ENCODE measurements at regions not wholly inside any gene's neighbourhood (a gene's known extent, or its start where the extent isn't known, plus 50 kb on each side); places are given as distances from the start of the nearest gene placed in this dataset.
A peak's percentile ranks its signal among the peaks of the same experiment; 100 is the strongest.
"Not testable (repeated sequence)": the region's sequence is repeated elsewhere in the genome, so short reads cannot be mapped to it uniquely, and the experiment has no call there.

GRCh38 chr14:89673512-89674225, 256.6 kb upstream of the FOXN3 start:
- DNase-seq (ENCODE audit: low read depth): peak; percentile 41
- TF ChIP-seq CTCF (IDR thresholded peaks at IDR 0.05; ENCODE audit: low read length, missing control alignments): no peak
- no peak overlapping the region for H3K4me3 ChIP-seq (replicated peaks; ENCODE audit: low read depth, low read length)

GRCh38 chr14:89672636-89673511, 255.8 kb upstream of the FOXN3 start:
- H3K4me3 ChIP-seq (replicated peaks; ENCODE audit: low read depth, low read length): no peak overlapping the region
- no peak for TF ChIP-seq CTCF (IDR thresholded peaks at IDR 0.05; ENCODE audit: low read length, missing control alignments)
- DNase-seq (ENCODE audit: low read depth): peak; percentile 29

- no peak for DNase-seq (ENCODE audit: low read depth)
- H3K4me3 ChIP-seq (replicated peaks; ENCODE audit: low read depth, low read length): no peak overlapping the region
- TF ChIP-seq CTCF (IDR thresholded peaks at IDR 0.05; ENCODE audit: low read length, missing control alignments): no peak
Measured at GRCh38 chr14:89669193-89669592, 252.2 kb upstream of the FOXN3 start.

- no peak for TF ChIP-seq CTCF (IDR thresholded peaks at IDR 0.05; ENCODE audit: low read length, missing control alignments)
- peak; percentile 17 for DNase-seq (ENCODE audit: low read depth)
Measured at GRCh38 chr14:89667983-89668382, 250.9 kb upstream of the FOXN3 start.

GRCh38 chr14:89665300-89666081, 248.5 kb upstream of the FOXN3 start:
- DNase-seq (ENCODE audit: low read depth); H3K4me3 ChIP-seq (replicated peaks; ENCODE audit: low read depth, low read length): not testable (repeated sequence)

More at GRCh38 chr14:89667983-89668382, 250.9 kb upstream of the FOXN3 start:
- no peak overlapping the region for H3K4me3 ChIP-seq (replicated peaks; ENCODE audit: low read depth, low read length)

GRCh38 chr14:89661392-89661791, 244.4 kb upstream of the FOXN3 start:
- TF ChIP-seq CTCF (IDR thresholded peaks at IDR 0.05; ENCODE audit: low read length, missing control alignments): no peak
- H3K4me3 ChIP-seq (replicated peaks; ENCODE audit: low read depth, low read length): no peak overlapping the region
- no peak for DNase-seq (ENCODE audit: low read depth)

GRCh38 chr14:89660625-89661233, 243.7 kb upstream of the FOXN3 start:
- not testable (repeated sequence) for DNase-seq (ENCODE audit: low read depth); H3K4me3 ChIP-seq (replicated peaks; ENCODE audit: low read depth, low read length)

All from fibroblast of pulmonary artery (primary cell).